Hematopoietic multipotent progenitor cell treated with erythropoietin and hydrocortisone succinate and interleukin-3 and kit ligand, for 17 days (in vitro differentiated cells): ENCODE measurements at regions not wholly inside any gene's neighbourhood (a gene's known extent, or its start where the extent isn't known, plus 50 kb on each side); places are given as distances from the start of the nearest gene placed in this dataset.
"Not testable (repeated sequence)": the region's sequence is repeated elsewhere in the genome, so short reads cannot be mapped to it uniquely, and the experiment has no call there.

Source experiments
- DNase-seq: peaks from one replicate; pipeline ENCODE4 v3.0.0-alpha.2; 2015; ENCODE audit warnings: low spot score

GRCh38 chr14:35988972-35989690 lies 163.0 kb downstream of the BRMS1L start:
- DNase-seq = no peak

- DNase-seq = no peak
Measured at GRCh38 chr14:35988550-35988949, 162.4 kb downstream of the BRMS1L start.

- DNase-seq = no peak
Measured at GRCh38 chr14:35987731-35988130, 161.6 kb downstream of the BRMS1L start.

- DNase-seq = no peak
Measured at GRCh38 chr14:35986219-35986573, 160.1 kb downstream of the BRMS1L start.

- no peak for DNase-seq
Measured at GRCh38 chr14:35985474-35986218, 159.5 kb downstream of the BRMS1L start.

GRCh38 chr14:35979531-35979930 lies 153.4 kb downstream of the BRMS1L start:
- no peak for DNase-seq

- no peak for DNase-seq
Measured at GRCh38 chr14:35978561-35978960, 152.4 kb downstream of the BRMS1L start.

- DNase-seq = no peak
Measured at GRCh38 chr14:35975814-35976213, 149.7 kb downstream of the BRMS1L start.

GRCh38 chr14:35973770-35974169 lies 147.6 kb downstream of the BRMS1L start:
- no peak for DNase-seq

- DNase-seq = no peak
Measured at GRCh38 chr14:35971965-35972630, 146.0 kb downstream of the BRMS1L start.

GRCh38 chr14:35969310-35969709 lies 143.2 kb downstream of the BRMS1L start:
- DNase-seq = no peak

- DNase-seq = no peak
Measured at GRCh38 chr14:35965400-35965799, 139.3 kb downstream of the BRMS1L start.

GRCh38 chr14:35964697-35965286 lies 138.7 kb downstream of the BRMS1L start:
- no peak for DNase-seq

- DNase-seq = no peak
Measured at GRCh38 chr14:35963209-35963608, 137.1 kb downstream of the BRMS1L start.

- DNase-seq = no peak
Measured at GRCh38 chr14:35961697-35962274, 135.6 kb downstream of the BRMS1L start.

GRCh38 chr14:35959835-35960234 lies 133.7 kb downstream of the BRMS1L start:
- no peak for DNase-seq

- no peak for DNase-seq
Measured at GRCh38 chr14:35958499-35958898, 132.4 kb downstream of the BRMS1L start.

GRCh38 chr14:35956376-35957085 lies 130.4 kb downstream of the BRMS1L start:
- DNase-seq = no peak

GRCh38 chr14:35952584-35952983 lies 126.4 kb downstream of the BRMS1L start:
- no peak for DNase-seq

- no peak for DNase-seq
Measured at GRCh38 chr14:35949920-35950513, 123.9 kb downstream of the BRMS1L start.

GRCh38 chr14:35947983-35948382 lies 121.8 kb downstream of the BRMS1L start:
- DNase-seq = not testable (repeated sequence)
